SU-DHL-6 (cell line): ENCODE measurements at regions not wholly inside any gene's neighbourhood (a gene's known extent, or its start where the extent isn't known, plus 50 kb on each side); places are given as distances from the start of the nearest gene placed in this dataset.

Experiments
- EZH2phosphoT487 ChIP-seq: fragments of 200-600 bp; sonication (generic), shearing (Covaris generic); conservative IDR thresholded peaks from 2 replicates; pipeline ENCODE4 v1.6.1; 2018; ENCODE audit warnings: mild to moderate bottlenecking, antibody characterized with exemption, low read length, moderate library complexity, mixed read lengths
- TF ChIP-seq, protein P1 (sequence below): fragments of 200-600 bp; sonication (generic); IDR thresholded peaks from one replicate; pipeline ENCODE4 v1.5.1; 2017; ENCODE audit warnings: antibody characterized with exemption, mild to moderate bottlenecking, low read length, moderate library complexity; ENCODE audit not compliant: insufficient read depth, poor library complexity, severe bottlenecking

DNA sequence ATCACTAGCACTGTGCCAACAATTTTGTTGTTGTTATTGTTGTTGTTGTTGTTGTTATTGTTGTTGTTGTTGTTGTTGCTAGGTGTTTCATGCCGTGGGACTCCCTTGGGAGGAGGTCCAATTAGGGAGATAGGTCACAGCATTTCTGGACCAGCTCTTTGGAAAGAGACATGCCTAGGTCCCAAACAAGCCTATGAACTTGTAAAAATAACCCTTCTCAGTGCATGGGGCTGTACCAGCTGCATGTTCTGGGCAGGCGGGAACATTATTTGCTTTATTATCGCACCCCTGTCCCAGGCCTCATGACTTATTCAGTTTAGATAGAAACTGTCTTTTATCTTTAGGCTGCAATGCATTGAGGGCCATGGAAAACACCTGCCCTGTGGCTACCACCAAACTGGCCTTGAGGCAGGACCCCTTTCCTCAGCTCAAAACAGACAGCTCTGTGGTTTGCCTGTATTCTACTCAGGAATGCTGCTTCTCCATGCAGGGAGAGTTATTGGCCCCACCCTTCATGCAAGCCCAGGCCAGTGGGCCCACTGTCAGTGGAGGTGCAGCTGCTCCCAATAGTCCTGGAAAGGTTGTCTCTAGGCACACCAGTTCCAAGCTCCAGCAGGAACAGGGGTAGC lies 386.5 kb upstream of the BRINP3 start:
- TF ChIP-seq, protein P1, sequence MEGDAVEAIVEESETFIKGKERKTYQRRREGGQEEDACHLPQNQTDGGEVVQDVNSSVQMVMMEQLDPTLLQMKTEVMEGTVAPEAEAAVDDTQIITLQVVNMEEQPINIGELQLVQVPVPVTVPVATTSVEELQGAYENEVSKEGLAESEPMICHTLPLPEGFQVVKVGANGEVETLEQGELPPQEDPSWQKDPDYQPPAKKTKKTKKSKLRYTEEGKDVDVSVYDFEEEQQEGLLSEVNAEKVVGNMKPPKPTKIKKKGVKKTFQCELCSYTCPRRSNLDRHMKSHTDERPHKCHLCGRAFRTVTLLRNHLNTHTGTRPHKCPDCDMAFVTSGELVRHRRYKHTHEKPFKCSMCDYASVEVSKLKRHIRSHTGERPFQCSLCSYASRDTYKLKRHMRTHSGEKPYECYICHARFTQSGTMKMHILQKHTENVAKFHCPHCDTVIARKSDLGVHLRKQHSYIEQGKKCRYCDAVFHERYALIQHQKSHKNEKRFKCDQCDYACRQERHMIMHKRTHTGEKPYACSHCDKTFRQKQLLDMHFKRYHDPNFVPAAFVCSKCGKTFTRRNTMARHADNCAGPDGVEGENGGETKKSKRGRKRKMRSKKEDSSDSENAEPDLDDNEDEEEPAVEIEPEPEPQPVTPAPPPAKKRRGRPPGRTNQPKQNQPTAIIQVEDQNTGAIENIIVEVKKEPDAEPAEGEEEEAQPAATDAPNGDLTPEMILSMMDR = no peak
- no peak for TF ChIP-seq EZH2phosphoT487
